ENCODE measurements at regions not wholly inside any gene's neighbourhood (a gene's known extent, or its start where the extent isn't known, plus 50 kb on each side); places are given as distances from the start of the nearest gene placed in this dataset.

DNA sequence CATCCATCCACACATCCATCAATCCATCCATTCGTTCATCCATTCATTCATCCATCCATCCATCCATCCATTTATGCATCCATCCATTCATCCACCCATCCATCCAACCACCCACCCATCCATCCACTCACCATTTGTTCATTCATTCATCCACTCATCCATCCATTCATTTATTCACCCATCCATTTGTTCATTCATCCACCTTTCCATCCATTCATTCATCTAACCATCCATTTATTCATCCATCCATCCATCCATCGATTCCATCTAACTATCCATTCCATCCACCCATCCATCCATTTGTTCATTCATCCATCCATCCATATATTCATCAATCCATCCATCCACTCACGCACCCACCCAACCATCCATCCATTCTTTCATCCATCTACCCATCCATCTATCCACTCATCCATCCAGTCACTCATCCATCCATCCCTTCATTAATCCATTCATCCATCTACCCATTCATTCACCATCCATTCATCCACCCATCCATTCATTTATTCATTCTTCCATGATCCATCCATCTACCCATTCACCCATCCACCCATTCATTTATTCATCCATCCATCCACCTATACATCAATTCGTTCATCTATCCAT, 225.0 kb downstream of the TUBA3C start:
- Histone ChIP-seq H3K9me3 (ENCODE audit: insufficient read depth, low read length) (peaks cover 13% of the 10 kb centered on the region; the same call in 1 of the 2 replicates), H3K4me1 (ENCODE audit: insufficient read depth, insufficient read length) (peaks cover 2% of the 10 kb centered on the region), H3K4me3 (ENCODE audit: insufficient read length, low read depth) (no peak overlapping the region), H3K36me3 (ENCODE audit: insufficient read depth, insufficient read length, low read length) (no peaks in the 10 kb centered on the region), H3K9ac (ENCODE audit: insufficient read length, low read depth) (no peak overlapping the region), H3K27me3 (ENCODE audit: insufficient read depth, insufficient read length) (no peaks in the 10 kb centered on the region)
- DNase-seq (ENCODE audit: low read depth, low spot score) = no peak
- TF ChIP-seq SUZ12 (IDR thresholded peaks at IDR 0.05; ENCODE audit: extremely low read depth, insufficient read depth, insufficient read length) = no peak
- TF ChIP-seq ZNF274 (IDR thresholded peaks at IDR 0.05; ENCODE audit: low read depth, low read length) = no peak
- TF ChIP-seq YY1 (IDR thresholded peaks at IDR 0.05; ENCODE audit: insufficient read depth, insufficient read length) = no peak

DNA sequence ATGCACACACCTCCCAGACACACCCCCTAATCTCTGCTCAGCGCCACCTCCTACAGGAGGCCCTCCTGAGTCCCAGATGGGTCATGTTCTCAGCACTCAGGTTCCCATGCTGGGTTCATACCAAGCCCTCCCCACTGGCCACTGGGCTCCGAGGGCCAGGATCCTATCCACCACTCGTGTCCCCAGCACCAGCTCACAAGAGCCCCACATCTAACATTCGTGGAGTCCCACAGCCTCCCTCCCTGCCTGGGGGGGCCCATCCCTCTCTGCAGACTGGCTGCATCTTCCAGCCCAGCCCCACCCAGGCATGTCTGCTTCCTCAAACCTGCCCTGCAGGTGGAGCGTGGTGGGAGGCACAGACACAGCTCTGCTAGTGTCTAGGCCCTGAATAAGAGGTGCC, 227.4 kb downstream of the TUBA3C start:
- H3K9ac ChIP-seq (ENCODE audit: insufficient read length, low read depth) = no peak overlapping the region
- H3K9me3 ChIP-seq (ENCODE audit: insufficient read depth, low read length) = peaks cover 11% of the 10 kb centered on the region; the same call in 1 of the 2 replicates
- no peak for TF ChIP-seq ZNF274 (IDR thresholded peaks at IDR 0.05; ENCODE audit: low read depth, low read length)
- TF ChIP-seq YY1 (IDR thresholded peaks at IDR 0.05; ENCODE audit: insufficient read depth, insufficient read length) = no peak
- TF ChIP-seq SUZ12 (IDR thresholded peaks at IDR 0.05; ENCODE audit: extremely low read depth, insufficient read depth, insufficient read length) = no peak
- H3K36me3 ChIP-seq (ENCODE audit: insufficient read depth, insufficient read length, low read length) = no peaks in the 10 kb centered on the region
- H3K4me3 ChIP-seq (ENCODE audit: insufficient read length, low read depth) = no peak overlapping the region
- H3K4me1 ChIP-seq (ENCODE audit: insufficient read depth, insufficient read length) = peaks cover 2% of the 10 kb centered on the region
- no peak for DNase-seq (ENCODE audit: low read depth, low spot score)
- H3K27me3 ChIP-seq (ENCODE audit: insufficient read depth, insufficient read length) = no peaks in the 10 kb centered on the region

DNA sequence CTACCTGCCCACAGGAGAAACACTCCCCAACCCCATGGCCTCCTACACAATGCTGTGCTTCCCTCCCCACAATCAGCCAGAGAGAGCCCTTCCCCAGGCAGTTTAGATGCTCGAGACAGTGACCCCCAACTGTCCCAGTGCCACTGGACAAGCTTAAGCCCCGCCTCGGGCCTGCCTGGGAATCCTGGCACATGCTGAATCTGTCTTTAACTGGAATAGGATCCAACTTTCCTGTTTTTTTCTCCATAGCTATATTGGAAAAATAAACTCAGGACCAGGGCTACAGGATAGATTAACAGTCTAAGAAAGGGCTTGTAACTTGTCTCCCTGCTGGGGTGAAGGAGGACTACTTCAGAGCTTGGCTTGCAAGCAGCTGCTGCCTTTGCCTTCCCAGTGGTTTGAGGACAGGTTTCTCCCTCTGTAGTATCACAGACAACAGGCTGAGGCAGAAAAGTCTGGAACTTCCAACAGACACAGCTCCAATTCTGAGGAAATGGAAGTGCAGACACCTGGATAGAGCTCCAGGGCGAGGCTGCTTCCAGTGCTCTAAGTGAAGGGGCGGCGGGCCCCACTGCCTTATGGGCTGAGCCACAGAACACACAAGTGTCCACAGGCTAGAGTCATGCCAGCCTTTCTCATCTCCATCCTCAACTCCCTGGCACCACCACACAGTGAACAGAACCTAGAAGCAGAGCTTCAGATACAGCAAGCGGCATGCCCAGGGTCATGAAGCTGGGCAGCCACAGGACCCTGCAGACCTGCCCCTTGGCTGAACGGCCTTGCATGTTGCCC, 228.3 kb downstream of the TUBA3C start:
- H3K27me3 ChIP-seq (ENCODE audit: insufficient read depth, insufficient read length) = no peaks in the 10 kb centered on the region
- peaks cover 2% of the 10 kb centered on the region; the same call in 1 of the 2 replicates for H3K9me3 ChIP-seq (ENCODE audit: insufficient read depth, low read length)
- TF ChIP-seq YY1 (IDR thresholded peaks at IDR 0.05; ENCODE audit: insufficient read depth, insufficient read length) (no peak), SUZ12 (IDR thresholded peaks at IDR 0.05; ENCODE audit: extremely low read depth, insufficient read depth, insufficient read length) (no peak), ZNF274 (IDR thresholded peaks at IDR 0.05; ENCODE audit: low read depth, low read length) (no peak)

DNA sequence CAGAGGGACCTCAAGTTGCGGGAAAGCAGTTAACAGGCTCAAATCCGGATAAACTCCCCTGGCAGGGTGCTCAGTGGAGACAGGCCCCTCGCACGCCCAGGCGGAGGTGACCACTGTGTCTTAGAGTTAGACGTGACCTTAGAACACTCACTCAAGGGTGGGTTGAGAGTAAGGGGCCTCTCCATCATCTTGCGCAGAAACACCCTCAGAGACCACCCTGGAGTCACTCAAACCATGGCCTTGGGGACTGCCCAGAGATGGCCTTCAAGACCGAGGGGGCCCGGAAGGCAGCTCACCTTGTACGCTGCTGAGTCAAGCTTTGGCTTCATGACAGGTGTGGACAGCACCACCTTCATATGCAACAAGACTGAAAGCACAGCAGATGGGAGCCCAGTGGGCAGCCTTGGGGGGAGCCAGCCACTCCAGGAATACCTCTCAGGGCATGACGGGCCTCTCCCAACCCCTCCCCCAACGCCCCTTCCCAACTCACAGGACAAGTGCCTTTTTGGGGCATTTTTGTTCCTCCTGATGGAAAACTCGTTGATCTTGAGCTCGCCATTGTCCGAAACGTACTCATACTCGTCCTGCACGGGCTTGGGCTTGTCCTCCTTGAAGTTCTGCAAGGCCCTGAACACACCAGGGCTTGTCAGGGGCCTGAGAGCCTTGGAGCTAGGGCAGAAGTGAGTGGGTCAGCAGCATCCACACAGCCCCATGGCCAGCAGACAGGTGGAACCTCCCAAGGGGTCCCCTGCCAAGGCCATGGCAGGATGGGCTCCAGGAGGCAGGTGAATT, 229.2 kb downstream of the TUBA3C start:
- no peaks in the 10 kb centered on the region for H3K27me3 ChIP-seq (ENCODE audit: insufficient read depth, insufficient read length)

More for the DNA sequence above, 228.3 kb downstream of the TUBA3C start:
- no peaks in the 10 kb centered on the region for H3K36me3 ChIP-seq (ENCODE audit: insufficient read depth, insufficient read length, low read length)
- no peak overlapping the region for H3K9ac ChIP-seq (ENCODE audit: insufficient read length, low read depth)
- no peak overlapping the region for H3K4me3 ChIP-seq (ENCODE audit: insufficient read length, low read depth)
- H3K4me1 ChIP-seq (ENCODE audit: insufficient read depth, insufficient read length) = peaks cover 2% of the 10 kb centered on the region
- no peak for DNase-seq (ENCODE audit: low read depth, low spot score)

DNA sequence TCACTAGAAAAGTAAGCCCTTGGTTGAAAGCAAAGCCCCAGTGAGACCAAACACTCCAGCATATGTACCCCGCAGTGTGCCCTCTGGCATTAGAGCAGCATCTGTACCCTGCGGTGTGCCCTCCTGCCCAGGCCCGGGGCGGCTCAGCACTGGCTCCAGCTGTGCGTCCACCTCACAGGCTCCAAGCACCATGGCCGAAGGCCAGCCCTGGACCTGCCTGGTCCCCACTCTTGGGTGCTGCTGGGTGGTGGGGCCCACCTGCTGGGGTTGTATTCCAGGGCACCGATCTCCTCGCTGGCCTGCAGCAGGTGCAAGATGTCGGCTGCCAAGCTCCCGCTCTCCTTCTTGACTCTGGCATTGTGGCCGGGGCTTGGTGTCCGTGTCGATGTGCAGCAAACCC, 230.2 kb downstream of the TUBA3C start:
- H3K9ac ChIP-seq (ENCODE audit: insufficient read length, low read depth) = no peak overlapping the region
- H3K4me3 ChIP-seq (ENCODE audit: insufficient read length, low read depth) = no peak overlapping the region
- TF ChIP-seq YY1 (IDR thresholded peaks at IDR 0.05; ENCODE audit: insufficient read depth, insufficient read length) (no peak), ZNF274 (IDR thresholded peaks at IDR 0.05; ENCODE audit: low read depth, low read length) (no peak), SUZ12 (IDR thresholded peaks at IDR 0.05; ENCODE audit: extremely low read depth, insufficient read depth, insufficient read length) (no peak)
- no peaks in the 10 kb centered on the region for H3K9me3 ChIP-seq (ENCODE audit: insufficient read depth, low read length)
- H3K36me3 ChIP-seq (ENCODE audit: insufficient read depth, insufficient read length, low read length) = no peaks in the 10 kb centered on the region
- H3K4me1 ChIP-seq (ENCODE audit: insufficient read depth, insufficient read length) = peaks cover 2% of the 10 kb centered on the region
- H3K27me3 ChIP-seq (ENCODE audit: insufficient read depth, insufficient read length) = no peaks in the 10 kb centered on the region
- no peak for DNase-seq (ENCODE audit: low read depth, low spot score)

More for the DNA sequence above, 229.2 kb downstream of the TUBA3C start:
- no peak overlapping the region for H3K9ac ChIP-seq (ENCODE audit: insufficient read length, low read depth)
- no peak for TF ChIP-seq ZNF274 (IDR thresholded peaks at IDR 0.05; ENCODE audit: low read depth, low read length)
- no peak for TF ChIP-seq SUZ12 (IDR thresholded peaks at IDR 0.05; ENCODE audit: extremely low read depth, insufficient read depth, insufficient read length)
- no peak for TF ChIP-seq YY1 (IDR thresholded peaks at IDR 0.05; ENCODE audit: insufficient read depth, insufficient read length)
- DNase-seq (ENCODE audit: low read depth, low spot score) = no peak
- no peaks in the 10 kb centered on the region; the same call in 1 of the 2 replicates for H3K9me3 ChIP-seq (ENCODE audit: insufficient read depth, low read length)
- H3K4me1 ChIP-seq (ENCODE audit: insufficient read depth, insufficient read length) = peaks cover 2% of the 10 kb centered on the region
- H3K36me3 ChIP-seq (ENCODE audit: insufficient read depth, insufficient read length, low read length) = no peaks in the 10 kb centered on the region
- no peak overlapping the region for H3K4me3 ChIP-seq (ENCODE audit: insufficient read length, low read depth)

DNA sequence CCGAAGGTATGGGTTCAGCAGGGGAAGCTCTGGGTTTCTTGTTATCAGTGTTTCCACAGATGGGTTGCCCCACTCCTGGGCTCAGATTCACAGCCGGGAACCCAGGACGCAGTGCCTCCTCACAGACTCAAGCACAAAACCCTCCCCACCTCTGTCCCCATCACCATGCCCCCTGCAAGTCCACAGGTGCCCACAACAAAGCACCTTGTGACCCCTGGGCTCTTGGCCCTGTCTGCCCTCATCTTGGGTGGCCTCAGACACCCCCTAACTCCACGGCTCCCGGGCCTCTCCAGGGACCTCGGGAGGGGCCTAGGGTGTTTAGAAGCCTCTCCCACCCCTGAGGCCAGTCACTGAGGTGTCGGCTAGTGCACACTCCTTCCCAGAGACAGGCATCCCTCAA, 231.7 kb downstream of the TUBA3C start:
- Histone ChIP-seq H3K9ac (ENCODE audit: insufficient read length, low read depth) (no peak overlapping the region), H3K36me3 (ENCODE audit: insufficient read depth, insufficient read length, low read length) (no peaks in the 10 kb centered on the region), H3K9me3 (ENCODE audit: insufficient read depth, low read length) (no peaks in the 10 kb centered on the region), H3K27me3 (ENCODE audit: insufficient read depth, insufficient read length) (no peaks in the 10 kb centered on the region), H3K4me3 (ENCODE audit: insufficient read length, low read depth) (no peak overlapping the region), H3K4me1 (ENCODE audit: insufficient read depth, insufficient read length) (peaks cover 2% of the 10 kb centered on the region)
- TF ChIP-seq ZNF274 (IDR thresholded peaks at IDR 0.05; ENCODE audit: low read depth, low read length) (no peak), YY1 (IDR thresholded peaks at IDR 0.05; ENCODE audit: insufficient read depth, insufficient read length) (no peak), SUZ12 (IDR thresholded peaks at IDR 0.05; ENCODE audit: extremely low read depth, insufficient read depth, insufficient read length) (no peak)
- DNase-seq (ENCODE audit: low read depth, low spot score) = no peak

DNA sequence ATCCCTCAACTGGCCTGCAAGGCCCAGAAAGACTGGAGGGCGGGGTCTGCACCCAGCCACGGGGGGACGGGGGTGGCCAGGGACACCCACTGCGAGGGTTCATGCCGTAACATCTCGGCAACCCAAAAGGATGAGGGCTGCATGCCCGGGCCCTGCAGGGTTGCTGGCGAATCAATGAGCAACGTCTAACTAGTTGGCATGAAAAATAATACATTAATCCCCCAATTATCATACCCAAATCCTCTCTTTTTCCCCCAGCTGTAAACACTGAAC, 232.2 kb downstream of the TUBA3C start:
- Histone ChIP-seq H3K4me3 (ENCODE audit: insufficient read length, low read depth) (no peak overlapping the region), H3K36me3 (ENCODE audit: insufficient read depth, insufficient read length, low read length) (no peaks in the 10 kb centered on the region), H3K9ac (ENCODE audit: insufficient read length, low read depth) (no peak overlapping the region), H3K4me1 (ENCODE audit: insufficient read depth, insufficient read length) (peaks cover 2% of the 10 kb centered on the region), H3K27me3 (ENCODE audit: insufficient read depth, insufficient read length) (no peaks in the 10 kb centered on the region), H3K9me3 (ENCODE audit: insufficient read depth, low read length) (no peaks in the 10 kb centered on the region)
- DNase-seq (ENCODE audit: low read depth, low spot score) = no peak
- TF ChIP-seq SUZ12 (IDR thresholded peaks at IDR 0.05; ENCODE audit: extremely low read depth, insufficient read depth, insufficient read length) (no peak), YY1 (IDR thresholded peaks at IDR 0.05; ENCODE audit: insufficient read depth, insufficient read length) (no peak), ZNF274 (IDR thresholded peaks at IDR 0.05; ENCODE audit: low read depth, low read length) (no peak)
